CD14-positive monocyte (primary cell): ENCODE measurements at regions not wholly inside any gene's neighbourhood (a gene's known extent, or its start where the extent isn't known, plus 50 kb on each side); places are given as distances from the start of the nearest gene placed in this dataset.

Experiments used
- DNase-seq, 3 donors: peaks; one replicate each; pipeline ENCODE4 v3.0.0-alpha.2; 2011 to 2022
- H2AFZ ChIP-seq: 2 replicates; pipeline ENCODE4 v1.6.0; 2012; ENCODE audit warnings: mild to moderate bottlenecking, low read depth, low read length, inconsistent platforms; ENCODE audit not compliant: insufficient read depth, poor library complexity, severe bottlenecking
- H3K27ac ChIP-seq, 2 donors: 1 replicate in 1 of 2; 2 replicates in 1 of 2; pipeline ENCODE4 v1.5.1; 2012 to 2013; ENCODE audit warnings: low read length in 2 of 2, control low read depth in 1 of 2, inconsistent platforms in 1 of 2, low read depth in 1 of 2, mild to moderate bottlenecking in 1 of 2
- H3K27me3 ChIP-seq, 2 donors: one replicate each; pipeline versions ENCODE4 v1.6.0 to v1.6.1; 2011 to 2013; ENCODE audit warnings: low read length in 2 of 2; ENCODE audit not compliant: control insufficient read depth in 2 of 2, insufficient read depth in 2 of 2
- H3K36me3 ChIP-seq, 2 donors: replicated peaks in 1 of 2; 1 replicate in 1 of 2; 2 replicates in 1 of 2; pipeline versions ENCODE4 v1.5.1 to v1.6.1; 2012 to 2013; ENCODE audit warnings: low read length in 2 of 2, control low read depth in 1 of 2, inconsistent platforms in 1 of 2, mild to moderate bottlenecking in 1 of 2; ENCODE audit not compliant: insufficient read depth in 2 of 2, control insufficient read depth in 1 of 2
- H3K4me1 ChIP-seq, 2 donors: 1 replicate in 1 of 2; 2 replicates in 1 of 2; pipeline versions ENCODE4 v1.5.1 to v1.6.1; 2012 to 2013; ENCODE audit warnings: low read length in 2 of 2, control low read depth in 1 of 2, inconsistent platforms in 1 of 2, mild to moderate bottlenecking in 1 of 2, moderate library complexity in 1 of 2; ENCODE audit not compliant: insufficient read depth in 2 of 2, control insufficient read depth in 1 of 2
- H3K4me2 ChIP-seq: replicated peaks from 2 replicates; pipeline ENCODE3; 2012; ENCODE audit warnings: low read length, moderate library complexity, mild to moderate bottlenecking; ENCODE audit not compliant: poor library complexity, severe bottlenecking; ENCODE audit errors: extremely low read depth
- H3K4me3 ChIP-seq, 3 experiments: fragments of 200-600 bp in 1 of 3; sonication (generic) in 1 of 3; replicated peaks in 1 of 3; 1 replicate in 2 of 3; 2 replicates in 1 of 3; pipeline ENCODE4 v1.5.1; 2011 to 2013; ENCODE audit warnings: low read length in 3 of 3, mild to moderate bottlenecking in 3 of 3, control low read depth in 2 of 3, low read depth in 2 of 3, inconsistent platforms in 1 of 3, moderate library complexity in 1 of 3
- H3K79me2 ChIP-seq: 2 replicates; pipeline ENCODE4 v1.6.0; 2012; ENCODE audit warnings: mild to moderate bottlenecking, control low read depth, inconsistent platforms, low read length, moderate library complexity; ENCODE audit not compliant: insufficient read depth
- H3K9ac ChIP-seq: 2 replicates; pipeline ENCODE4 v1.6.0; 2017; ENCODE audit warnings: low read length, mild to moderate bottlenecking; ENCODE audit not compliant: insufficient read depth, poor library complexity, severe bottlenecking
- H3K9me3 ChIP-seq, 2 donors: replicated peaks in 1 of 2; 1 replicate in 1 of 2; 2 replicates in 1 of 2; pipeline versions ENCODE4 v1.5.1 to v1.6.1; 2012 to 2013; ENCODE audit warnings: low read length in 2 of 2, control low read depth in 1 of 2; ENCODE audit not compliant: control insufficient read depth in 1 of 2, insufficient read depth in 1 of 2
- H4K20me1 ChIP-seq: 2 replicates; pipeline ENCODE4 v1.6.0; 2012; ENCODE audit warnings: mild to moderate bottlenecking, low read length, control low read depth, moderate library complexity; ENCODE audit not compliant: insufficient read depth
- H3K27ac Mint-ChIP-seq, 7 donors: one replicate each; pipeline ENCODE4 v1.8.0; 2020; ENCODE audit warnings: mild to moderate bottlenecking in 7 of 7, mixed read lengths in 7 of 7, moderate library complexity in 6 of 7, inconsistent platforms in 2 of 7
- H3K27me3 Mint-ChIP-seq, 3 donors: one replicate each; pipeline ENCODE4 v1.8.0; 2021 to 2022; ENCODE audit warnings: low read depth in 3 of 3, mild to moderate bottlenecking in 3 of 3, mixed read lengths in 3 of 3, moderate library complexity in 3 of 3, inconsistent platforms in 1 of 3
- H3K36me3 Mint-ChIP-seq, 2 donors: one replicate each; pipeline ENCODE4 v1.8.0; 2020; ENCODE audit warnings: mixed read lengths in 2 of 2, inconsistent platforms in 1 of 2, mild to moderate bottlenecking in 1 of 2
- H3K4me1 Mint-ChIP-seq: one replicate; pipeline ENCODE4 v1.8.0; 2020; ENCODE audit warnings: mild to moderate bottlenecking, mixed read lengths
- H3K4me3 Mint-ChIP-seq, 2 donors: one replicate each; pipeline ENCODE4 v1.8.0; 2020; ENCODE audit warnings: mild to moderate bottlenecking in 2 of 2, mixed read lengths in 2 of 2, moderate library complexity in 1 of 2
- H3K9me3 Mint-ChIP-seq, 7 donors: one replicate each; pipeline ENCODE4 v1.8.0; 2020 to 2022; ENCODE audit warnings: mixed read lengths in 7 of 7, mild to moderate bottlenecking in 6 of 7, moderate library complexity in 6 of 7, inconsistent platforms in 2 of 7
- WGBS: methylation state at CpG from one replicate; pipeline ENCODE4 v1.1.5; 2013; ENCODE audit warnings: missing lambda C conversion rate; ENCODE audit not compliant: insufficient coverage; 5-methylcytosine and 5-hydroxymethylcytosine counted together
- intact Hi-C, 2 donors: fragments of 100-400 bp; cut with micrococcal nuclease; formaldehyde crosslinking; loops; one replicate each; pipeline versions ENCODE4 v1.15.0 to v1.15.1; 2023
- TF ChIP-seq, protein P1 (sequence below): fragments of 200-600 bp; IDR thresholded peaks from one replicate; pipeline ENCODE4 v1.8.0; 2022; ENCODE audit warnings: antibody characterized with exemption, mild to moderate bottlenecking

- Mint-ChIP-seq H3K36me3 (no peaks in the 10 kb centered on the region), H3K9me3 (peaks cover 0 to 6% (median 2%) of the 10 kb centered on the region in 7 donors), H3K4me3 (no peak overlapping the region), H3K27ac (no peak overlapping the region), H3K4me1 (no peaks in the 10 kb centered on the region), H3K27me3 (no peaks in the 10 kb centered on the region)
- no peak overlapping the region for H3K9ac ChIP-seq
- no peaks in the 10 kb centered on the region for H3K79me2 ChIP-seq
- no peak overlapping the region for H3K4me3 ChIP-seq
- no peak overlapping the region for H3K4me2 ChIP-seq
- TF ChIP-seq, protein P1, sequence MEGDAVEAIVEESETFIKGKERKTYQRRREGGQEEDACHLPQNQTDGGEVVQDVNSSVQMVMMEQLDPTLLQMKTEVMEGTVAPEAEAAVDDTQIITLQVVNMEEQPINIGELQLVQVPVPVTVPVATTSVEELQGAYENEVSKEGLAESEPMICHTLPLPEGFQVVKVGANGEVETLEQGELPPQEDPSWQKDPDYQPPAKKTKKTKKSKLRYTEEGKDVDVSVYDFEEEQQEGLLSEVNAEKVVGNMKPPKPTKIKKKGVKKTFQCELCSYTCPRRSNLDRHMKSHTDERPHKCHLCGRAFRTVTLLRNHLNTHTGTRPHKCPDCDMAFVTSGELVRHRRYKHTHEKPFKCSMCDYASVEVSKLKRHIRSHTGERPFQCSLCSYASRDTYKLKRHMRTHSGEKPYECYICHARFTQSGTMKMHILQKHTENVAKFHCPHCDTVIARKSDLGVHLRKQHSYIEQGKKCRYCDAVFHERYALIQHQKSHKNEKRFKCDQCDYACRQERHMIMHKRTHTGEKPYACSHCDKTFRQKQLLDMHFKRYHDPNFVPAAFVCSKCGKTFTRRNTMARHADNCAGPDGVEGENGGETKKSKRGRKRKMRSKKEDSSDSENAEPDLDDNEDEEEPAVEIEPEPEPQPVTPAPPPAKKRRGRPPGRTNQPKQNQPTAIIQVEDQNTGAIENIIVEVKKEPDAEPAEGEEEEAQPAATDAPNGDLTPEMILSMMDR, result no peak
- WGBS, result no CpG with 5 or more reads among the region's 3 CpGs
- no peaks in the 10 kb centered on the region for H3K4me1 ChIP-seq
- H3K36me3 ChIP-seq, result no peaks in the 10 kb centered on the region
- no peak for DNase-seq
- no peak overlapping the region for H3K27ac ChIP-seq
- no peaks in the 10 kb centered on the region for H4K20me1 ChIP-seq
- peaks cover 4 to 5% of the 10 kb centered on the region in 2 donors for H3K9me3 ChIP-seq
- no peak overlapping the region for H2AFZ ChIP-seq
- intact Hi-C loops, result no loop called here
- no peaks in the 10 kb centered on the region for H3K27me3 ChIP-seq
Measured at GRCh38 chr3:83807511-83807910, 1151.3 kb upstream of the CADM2 start.

- Mint-ChIP-seq H3K36me3 (no peaks in the 10 kb centered on the region), H3K27me3 (no peaks in the 10 kb centered on the region), H3K4me1 (no peaks in the 10 kb centered on the region), H3K9me3 (peaks cover 2 to 13% (median 6%) of the 10 kb centered on the region in 7 donors), H3K27ac (no peak overlapping the region), H3K4me3 (no peak overlapping the region)
- no peak for DNase-seq
- Histone ChIP-seq H3K4me2 (no peak overlapping the region), H3K4me1 (no peaks in the 10 kb centered on the region), H3K36me3 (no peaks in the 10 kb centered on the region), H4K20me1 (no peaks in the 10 kb centered on the region), H3K79me2 (no peaks in the 10 kb centered on the region), H3K9me3 (peaks cover 18 to 28% of the 10 kb centered on the region in 2 donors), H2AFZ (no peak overlapping the region), H3K4me3 (no peak overlapping the region), H3K27me3 (no peaks in the 10 kb centered on the region), H3K9ac (no peak overlapping the region), H3K27ac (no peak overlapping the region)
- TF ChIP-seq, protein P1, result no peak
- intact Hi-C loops, result no loop called here
- WGBS, result 90% methylated on average over 3 of the region's 3 CpGs
Measured at GRCh38 chr3:83813176-83813575, 1145.6 kb upstream of the CADM2 start.
